NCI-H460 (cell line): ENCODE measurements at regions not wholly inside any gene's neighbourhood (a gene's known extent, or its start where the extent isn't known, plus 50 kb on each side); places are given as distances from the start of the nearest gene placed in this dataset.
"Not testable (repeated sequence)": the region's sequence is repeated elsewhere in the genome, so short reads cannot be mapped to it uniquely, and the experiment has no call there.

Experiments used
- DNase-seq: peaks from one replicate; pipeline ENCODE4 v3.0.0-alpha.2; 2016; ENCODE audit warnings: low read depth; ENCODE audit errors: extremely low read depth

DNA sequence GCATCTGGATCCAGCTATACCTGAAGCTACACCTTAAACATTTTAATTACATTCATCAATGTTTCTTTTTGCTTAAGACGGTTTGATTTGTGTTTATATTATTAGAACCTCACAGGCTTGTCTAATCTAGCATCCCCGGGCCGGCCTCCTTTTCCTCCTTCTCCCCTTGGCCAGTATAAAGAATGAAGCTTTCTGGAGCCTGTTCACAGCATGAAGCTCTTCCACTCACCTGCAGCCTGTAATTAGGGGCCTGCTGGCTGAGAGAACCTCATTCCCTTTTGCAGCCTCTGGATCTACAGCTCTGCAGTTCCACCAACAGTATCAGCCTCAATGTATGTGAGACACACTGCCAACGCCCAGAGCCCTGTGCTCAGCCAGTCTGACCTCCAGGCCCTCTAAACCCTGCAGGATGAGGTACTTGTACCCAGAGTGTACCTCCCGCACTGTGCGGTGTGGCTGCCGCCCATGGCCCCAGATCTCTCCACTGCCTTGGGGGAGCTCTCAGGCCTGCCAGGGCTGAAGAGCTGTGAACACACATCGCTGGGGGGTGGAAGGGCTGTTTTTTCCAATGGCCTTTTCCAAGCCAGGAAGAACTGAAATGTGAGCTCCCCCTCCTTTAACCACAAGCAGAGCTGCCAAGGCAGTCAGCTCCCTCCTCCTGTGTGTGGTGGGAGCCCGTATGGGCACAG is 114.7 kb upstream of the ALDH1A3 start:
- no peak for DNase-seq

GRCh38 chr15:100765467-100766241 is 114.0 kb upstream of the ALDH1A3 start:
- no peak for DNase-seq

GRCh38 chr15:100766243-100767000 is 113.2 kb upstream of the ALDH1A3 start:
- no peak for DNase-seq

- no peak for DNase-seq
These were observed 112.4 kb upstream of the ALDH1A3 start for GRCh38 chr15:100767001-100767825.

GRCh38 chr15:100768501-100768931 is 111.1 kb upstream of the ALDH1A3 start:
- DNase-seq, result no peak

DNA sequence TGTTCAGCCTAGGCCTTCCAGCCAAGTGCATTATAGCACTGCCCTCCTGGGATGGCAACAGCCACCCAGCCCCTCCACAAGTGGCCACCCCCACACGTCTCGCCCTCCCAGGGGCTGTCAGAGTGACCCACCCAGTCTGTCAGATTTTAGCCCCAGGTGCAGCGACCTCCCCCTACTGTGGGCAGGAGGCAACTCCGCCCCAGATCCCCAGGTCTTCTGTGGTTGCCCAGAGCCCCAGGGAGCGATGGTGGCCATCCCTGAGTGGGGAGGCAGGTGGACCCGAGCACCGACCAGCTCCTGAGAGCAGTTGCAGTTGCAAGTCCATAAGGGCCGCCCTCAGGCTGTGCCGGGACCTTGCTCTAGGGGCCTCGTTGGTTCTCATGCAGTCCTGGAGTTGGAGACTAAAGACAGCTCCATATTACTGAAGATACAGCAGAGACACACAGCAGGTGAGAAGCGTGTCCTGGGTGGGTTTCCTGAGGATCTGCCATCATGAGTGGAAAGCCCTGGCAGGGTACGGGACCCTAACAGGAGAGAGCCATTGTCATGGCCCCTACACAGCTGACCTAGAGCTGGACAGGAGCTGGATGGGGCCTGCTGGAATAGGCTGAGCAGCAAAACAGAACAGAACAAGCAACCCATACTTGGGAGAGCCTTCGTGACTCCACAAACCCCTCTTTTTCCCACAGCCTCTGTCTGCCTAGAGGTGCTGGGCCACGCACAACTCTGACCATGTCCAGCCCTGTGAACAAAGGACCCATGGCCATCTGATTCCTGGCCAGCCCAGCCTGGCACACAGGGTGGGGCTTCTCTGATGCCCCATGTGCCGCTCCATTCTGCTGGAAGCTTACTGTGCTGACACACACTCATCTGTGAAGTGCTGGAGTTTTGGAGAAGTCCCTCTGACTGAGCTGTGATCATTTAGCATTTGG is 110.3 kb upstream of the ALDH1A3 start:
- DNase-seq, result no peak

GRCh38 chr15:100769975-100770340 is 109.7 kb upstream of the ALDH1A3 start:
- no peak for DNase-seq

GRCh38 chr15:100770661-100771584 is 108.7 kb upstream of the ALDH1A3 start:
- DNase-seq, result no peak

GRCh38 chr15:100771746-100772145 is 107.9 kb upstream of the ALDH1A3 start:
- DNase-seq, result no peak

- DNase-seq, result no peak
These were observed 107.2 kb upstream of the ALDH1A3 start for GRCh38 chr15:100772478-100772877.

DNA sequence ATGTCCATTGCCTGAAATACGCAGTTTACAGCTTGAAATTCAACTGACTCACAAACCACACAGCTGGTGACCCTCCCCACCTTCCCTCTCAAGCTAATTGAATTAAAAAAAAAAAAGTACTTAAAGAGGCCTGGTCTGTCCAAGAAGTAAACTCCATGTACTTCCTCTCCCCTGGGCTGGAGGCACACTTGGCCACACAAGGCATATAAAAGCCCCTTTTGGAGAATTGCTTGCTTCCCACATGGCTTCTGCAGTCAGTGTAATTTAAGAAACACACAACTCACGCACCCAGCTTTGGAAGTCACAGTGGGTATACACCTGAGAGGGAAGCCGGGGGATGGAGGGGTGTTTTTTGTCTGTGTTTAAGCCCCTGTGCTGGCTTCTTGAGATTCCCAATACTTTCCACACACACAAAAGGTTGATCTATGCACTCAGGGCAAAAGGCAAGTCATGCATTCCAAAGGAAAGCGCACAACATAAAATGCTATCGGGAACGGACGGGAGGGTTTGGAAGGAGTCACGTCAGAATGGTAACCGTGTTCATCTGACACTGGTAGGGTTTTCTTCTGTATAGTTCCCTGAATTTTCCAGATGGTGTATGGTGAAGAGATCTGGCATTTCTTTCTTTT is 106.6 kb upstream of the ALDH1A3 start:
- DNase-seq, result no peak

GRCh38 chr15:100774044-100774443 is 105.6 kb upstream of the ALDH1A3 start:
- DNase-seq, result not testable (repeated sequence)

DNA sequence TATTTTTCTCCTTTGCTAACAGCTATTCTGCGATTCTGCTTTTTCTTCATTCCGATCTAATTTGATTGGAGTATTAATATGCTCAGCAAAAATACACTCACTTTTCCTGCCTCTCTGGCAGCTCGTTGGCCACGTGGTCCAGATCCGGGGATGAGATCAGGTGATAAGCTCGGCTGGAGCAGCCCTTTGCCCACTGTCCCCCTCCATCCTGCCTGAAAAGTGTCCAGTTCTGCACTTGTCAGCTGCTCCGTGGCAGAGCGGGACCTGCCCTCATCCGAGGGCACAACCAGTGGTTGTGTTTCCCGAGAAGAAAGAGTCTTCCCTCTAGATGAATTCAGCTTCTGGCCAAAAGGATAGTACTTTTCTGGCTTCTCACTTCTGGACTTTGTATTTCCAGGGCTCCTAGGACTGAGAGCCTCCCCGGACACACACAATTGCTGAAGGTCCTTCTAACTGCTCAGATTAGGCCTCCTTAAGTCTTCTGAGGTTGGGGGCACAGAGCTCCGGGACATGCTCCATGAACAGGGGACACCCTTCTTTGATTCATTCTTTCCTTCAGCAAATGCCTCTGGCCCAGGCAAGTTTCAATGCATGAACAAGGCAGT is 103.9 kb upstream of the ALDH1A3 start:
- DNase-seq, result no peak

GRCh38 chr15:100777821-100778220 is 101.8 kb upstream of the ALDH1A3 start:
- DNase-seq, result no peak

- DNase-seq, result no peak
These were observed 100.8 kb upstream of the ALDH1A3 start for GRCh38 chr15:100778831-100779288.

- DNase-seq, result no peak
These were observed 100.1 kb upstream of the ALDH1A3 start for GRCh38 chr15:100779331-100780207.
